Neural crest cell (in vitro differentiated cells): ENCODE measurements at regions not wholly inside any gene's neighbourhood (a gene's known extent, or its start where the extent isn't known, plus 50 kb on each side); places are given as distances from the start of the nearest gene placed in this dataset.

Experiments
- DNase-seq: peaks from one replicate; pipeline ENCODE4 v3.0.0; 2021; ENCODE audit warnings: low read depth, mixed read lengths, low spot score
- H3K27ac Mint-ChIP-seq: one replicate; pipeline ENCODE4 v1.8.0; 2021; ENCODE audit warnings: mild to moderate bottlenecking, mixed read lengths; ENCODE audit not compliant: unreplicated experiment
- H3K27me3 Mint-ChIP-seq: 2 replicates; pipeline ENCODE4 v1.8.0; 2021; ENCODE audit warnings: low read depth, mild to moderate bottlenecking, mixed read lengths
- H3K36me3 Mint-ChIP-seq: 2 replicates; pipeline ENCODE4 v1.8.0; 2021; ENCODE audit warnings: low read depth, mild to moderate bottlenecking, mixed read lengths
- H3K4me1 Mint-ChIP-seq: 2 replicates; pipeline ENCODE4 v1.8.0; 2021; ENCODE audit warnings: mixed read lengths
- H3K4me3 Mint-ChIP-seq: one replicate; pipeline ENCODE4 v1.8.0; 2021; ENCODE audit warnings: mild to moderate bottlenecking, mixed read lengths
- H3K9me3 Mint-ChIP-seq: 2 replicates; pipeline ENCODE4 v1.8.0; 2021; ENCODE audit warnings: mixed read lengths
- CTCF ChIP-seq: fragments of 200-600 bp; sonication (generic); conservative IDR thresholded peaks from 2 replicates; pipeline ENCODE4 v1.5.0; 2021; ENCODE audit warnings: antibody characterized with exemption, mild to moderate bottlenecking

GRCh38 chrX:134712272-134712671 lies 54.0 kb upstream of the PLAC1 start:
- no peak for DNase-seq
- Mint-ChIP-seq H3K4me1 (peaks cover 12% of the 10 kb centered on the region), H3K27me3 (no peaks in the 10 kb centered on the region), H3K4me3 (no peak overlapping the region), H3K36me3 (no peaks in the 10 kb centered on the region), H3K9me3 (peaks cover 2% of the 10 kb centered on the region), H3K27ac (no peak overlapping the region)
- TF ChIP-seq CTCF = no peak

GRCh38 chrX:134711135-134711921 lies 53.1 kb upstream of the PLAC1 start:
- H3K36me3 Mint-ChIP-seq = no peaks in the 10 kb centered on the region
- no peak for TF ChIP-seq CTCF
- peaks cover 10% of the 10 kb centered on the region for H3K4me1 Mint-ChIP-seq
- H3K27me3 Mint-ChIP-seq = no peaks in the 10 kb centered on the region
- H3K4me3 Mint-ChIP-seq = no peak overlapping the region
- no peak for DNase-seq
- peaks cover 5% of the 10 kb centered on the region for H3K9me3 Mint-ChIP-seq
- H3K27ac Mint-ChIP-seq = no peak overlapping the region
